H1 (cell line): ENCODE measurements at regions not wholly inside any gene's neighbourhood (a gene's known extent, or its start where the extent isn't known, plus 50 kb on each side); places are given as distances from the start of the nearest gene placed in this dataset.

Experiments
- ATF3 ChIP-seq: IDR thresholded peaks from 2 replicates; pipeline ENCODE4 v1.6.1; 2011; ENCODE audit warnings: low read depth, mild to moderate bottlenecking, low read length; ENCODE audit not compliant: insufficient read depth
- BRCA1 ChIP-seq: IDR thresholded peaks from 2 replicates; pipeline ENCODE4 v1.6.1; 2012; ENCODE audit warnings: low read depth, low read length, improper control_type of control experiment
- CHD1 ChIP-seq: IDR thresholded peaks from 2 replicates; pipeline ENCODE4 v1.6.1; 2012; ENCODE audit warnings: low read depth, low read length, improper control_type of control experiment
- CHD7 ChIP-seq: fragments of 300-600 bp; sonication (generic); IDR thresholded peaks from 2 replicates; pipeline ENCODE4 v1.7.1; 2012; ENCODE audit warnings: low read length, moderate library complexity, mild to moderate bottlenecking, inconsistent platforms; ENCODE audit not compliant: insufficient replicate concordance
- FOSL1 ChIP-seq: IDR thresholded peaks from 2 replicates; pipeline ENCODE4 v1.6.1; 2011; ENCODE audit warnings: mild to moderate bottlenecking, low read depth, low read length, moderate library complexity; ENCODE audit not compliant: insufficient read depth
- HDAC6 ChIP-seq: IDR thresholded peaks from one replicate; pipeline ENCODE4 v1.7.1; 2012; ENCODE audit warnings: low read depth, mild to moderate bottlenecking, inconsistent platforms, low read length, moderate library complexity
- JUND ChIP-seq: IDR thresholded peaks from 2 replicates; pipeline ENCODE4 v1.6.1; 2011; ENCODE audit warnings: mild to moderate bottlenecking, improper control_type of control experiment, low read length
- MAX ChIP-seq: IDR thresholded peaks from 2 replicates; pipeline ENCODE4 v1.6.1; 2012; ENCODE audit warnings: inconsistent platforms
- POU5F1 ChIP-seq: IDR thresholded peaks from 2 replicates; pipeline ENCODE4 v1.6.1; 2011; ENCODE audit warnings: low read depth, mild to moderate bottlenecking, low read length, moderate library complexity
- RXRA ChIP-seq: IDR thresholded peaks from 2 replicates; pipeline ENCODE4 v1.6.1; 2011; ENCODE audit warnings: low read depth, mild to moderate bottlenecking, low read length, moderate library complexity; ENCODE audit not compliant: insufficient read depth
- SP4 ChIP-seq: IDR thresholded peaks from 2 replicates; pipeline ENCODE4 v1.6.1; 2012; ENCODE audit warnings: low read length, inconsistent platforms
- SRF ChIP-seq: IDR thresholded peaks from 2 replicates; pipeline ENCODE4 v1.6.1; 2011; ENCODE audit warnings: mild to moderate bottlenecking, low read depth, low read length, moderate library complexity
- TEAD4 ChIP-seq: IDR thresholded peaks from 2 replicates; pipeline ENCODE4 v1.6.1; 2012; ENCODE audit warnings: low read depth, low read length, inconsistent platforms, mixed read lengths

GRCh38 chr3:70803319-70803718 is 490.9 kb upstream of the MDFIC2 start (continued):
- TF ChIP-seq CHD7 = no peak
- no peak for TF ChIP-seq CHD1
- TF ChIP-seq BRCA1 = no peak
- no peak for TF ChIP-seq SP4
- no peak for TF ChIP-seq RXRA
- no peak for TF ChIP-seq SRF
- TF ChIP-seq MAX = no peak
- TF ChIP-seq TEAD4 = no peak
- TF ChIP-seq FOSL1 = no peak
- TF ChIP-seq HDAC6 = no peak
- TF ChIP-seq POU5F1 = no peak
- no peak for TF ChIP-seq JUND
- TF ChIP-seq ATF3 = no peak
